Calu3 (cell line): ENCODE measurements at regions not wholly inside any gene's neighbourhood (a gene's known extent, or its start where the extent isn't known, plus 50 kb on each side); places are given as distances from the start of the nearest gene placed in this dataset.

ENCODE experiments used
- BruUV-seq: library from RNA; stranded (reverse); fragments of 400-500 nt; replicated peaks from 2 replicates; lab custom pipeline; 2021; lab: Mats Ljungman, UMichigan
- CTCF ChIA-PET: fragments of 300-600 bp; sonication (Branson Sonifier 250); formaldehyde crosslinking; loops from one replicate; lab custom pipeline; 2022; ENCODE audit warnings: antibody characterized with exemption; lab: Charles Lee
- DNase-seq: peaks from one replicate; pipeline ENCODE4 v3.0.0; 2022
- H3K27ac Mint-ChIP-seq: one replicate; pipeline ENCODE4 v1.8.0; 2022; ENCODE audit warnings: mixed read lengths; ENCODE audit not compliant: unreplicated experiment
- H3K27me3 Mint-ChIP-seq: one replicate; pipeline ENCODE4 v1.8.0; 2022; ENCODE audit warnings: mixed read lengths; ENCODE audit not compliant: unreplicated experiment
- H3K36me3 Mint-ChIP-seq: one replicate; pipeline ENCODE4 v1.8.0; 2022; ENCODE audit warnings: mild to moderate bottlenecking, moderate library complexity, mixed read lengths; ENCODE audit not compliant: insufficient read depth, unreplicated experiment
- H3K4me1 Mint-ChIP-seq: one replicate; pipeline ENCODE4 v1.8.0; 2022; ENCODE audit warnings: mild to moderate bottlenecking, low read depth, mixed read lengths; ENCODE audit not compliant: unreplicated experiment
- H3K4me3 Mint-ChIP-seq: one replicate; pipeline ENCODE4 v1.8.0; 2022; ENCODE audit warnings: mild to moderate bottlenecking, low read depth, moderate library complexity, mixed read lengths; ENCODE audit not compliant: unreplicated experiment
- H3K9me3 Mint-ChIP-seq: one replicate; pipeline ENCODE4 v1.8.0; 2022; ENCODE audit warnings: low read depth, mixed read lengths; ENCODE audit not compliant: unreplicated experiment
- intact Hi-C: fragments of 100-400 bp; cut with micrococcal nuclease; formaldehyde crosslinking; loops from one replicate; pipeline ENCODE4 v1.10.0; 2022; ENCODE audit not compliant: unreplicated experiment
- TF ChIP-seq, protein P1 (sequence below): fragments of 200-600 bp; IDR thresholded peaks from one replicate; pipeline ENCODE4 v1.8.0; 2022; ENCODE audit warnings: antibody characterized with exemption; ENCODE audit not compliant: unreplicated experiment

DNA sequence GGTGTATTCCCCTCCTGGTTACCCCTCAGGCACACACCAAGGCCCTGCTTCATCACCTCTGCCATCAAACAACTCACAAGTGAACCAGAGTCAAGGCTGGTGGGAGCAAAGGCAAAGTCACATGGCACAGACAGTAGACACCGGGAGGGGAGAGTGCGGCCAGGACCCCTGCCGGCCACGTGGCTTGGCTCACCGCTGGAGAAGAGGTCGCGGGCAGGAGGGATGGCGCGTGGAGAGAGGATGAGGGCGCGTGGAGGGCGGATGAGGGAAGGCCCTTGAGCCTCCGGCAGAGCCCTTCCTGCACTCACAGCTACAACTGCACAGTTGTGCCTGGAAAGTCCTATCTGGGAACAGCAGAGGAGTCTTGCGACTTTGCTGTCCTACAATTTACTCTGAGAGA is 104.2 kb upstream of the ADRA2C start:
- intact Hi-C loops: no loop called here
- no peak for DNase-seq
- H3K27me3 Mint-ChIP-seq: peaks cover 25% of the 10 kb centered on the region
- BruUV-seq: no TSS peak
- TF ChIP-seq, protein P1, sequence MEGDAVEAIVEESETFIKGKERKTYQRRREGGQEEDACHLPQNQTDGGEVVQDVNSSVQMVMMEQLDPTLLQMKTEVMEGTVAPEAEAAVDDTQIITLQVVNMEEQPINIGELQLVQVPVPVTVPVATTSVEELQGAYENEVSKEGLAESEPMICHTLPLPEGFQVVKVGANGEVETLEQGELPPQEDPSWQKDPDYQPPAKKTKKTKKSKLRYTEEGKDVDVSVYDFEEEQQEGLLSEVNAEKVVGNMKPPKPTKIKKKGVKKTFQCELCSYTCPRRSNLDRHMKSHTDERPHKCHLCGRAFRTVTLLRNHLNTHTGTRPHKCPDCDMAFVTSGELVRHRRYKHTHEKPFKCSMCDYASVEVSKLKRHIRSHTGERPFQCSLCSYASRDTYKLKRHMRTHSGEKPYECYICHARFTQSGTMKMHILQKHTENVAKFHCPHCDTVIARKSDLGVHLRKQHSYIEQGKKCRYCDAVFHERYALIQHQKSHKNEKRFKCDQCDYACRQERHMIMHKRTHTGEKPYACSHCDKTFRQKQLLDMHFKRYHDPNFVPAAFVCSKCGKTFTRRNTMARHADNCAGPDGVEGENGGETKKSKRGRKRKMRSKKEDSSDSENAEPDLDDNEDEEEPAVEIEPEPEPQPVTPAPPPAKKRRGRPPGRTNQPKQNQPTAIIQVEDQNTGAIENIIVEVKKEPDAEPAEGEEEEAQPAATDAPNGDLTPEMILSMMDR: no peak
- CTCF ChIA-PET: no interaction called here
- no peak overlapping the region for H3K27ac Mint-ChIP-seq
- no peaks in the 10 kb centered on the region for H3K9me3 Mint-ChIP-seq
- H3K4me1 Mint-ChIP-seq: no peaks in the 10 kb centered on the region
- H3K36me3 Mint-ChIP-seq: no peaks in the 10 kb centered on the region
- no peak overlapping the region for H3K4me3 Mint-ChIP-seq

DNA sequence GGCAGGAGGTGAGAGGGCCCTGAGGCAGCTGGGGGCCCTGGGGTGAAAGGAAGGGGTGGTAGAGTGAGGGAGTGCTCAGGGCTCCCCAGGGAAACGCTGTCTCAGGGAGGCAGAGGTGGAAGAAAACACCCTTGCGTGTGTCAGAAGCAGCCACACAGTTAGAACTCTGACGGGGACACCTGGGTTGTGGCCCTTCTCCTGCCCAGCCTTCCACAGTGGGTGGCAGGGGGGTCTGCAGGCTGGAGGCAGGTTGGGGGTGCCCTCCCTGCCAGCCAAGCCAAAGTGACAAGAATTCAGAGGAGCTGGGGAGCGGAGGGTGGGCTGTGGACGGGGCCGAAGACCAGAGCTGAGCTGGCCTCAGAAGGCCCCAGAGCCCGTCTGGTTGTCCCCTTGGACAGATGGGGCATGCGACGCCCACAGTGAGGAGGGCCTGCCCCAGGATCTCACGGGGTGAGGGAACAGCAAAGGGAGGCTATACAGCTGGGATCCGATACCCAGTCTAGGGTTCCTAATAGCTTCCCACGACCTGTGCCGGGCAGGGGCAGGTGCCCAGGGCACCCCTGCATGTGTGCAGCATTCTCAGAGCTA is 105.2 kb upstream of the ADRA2C start:
- Mint-ChIP-seq H3K27me3 (peaks cover 18% of the 10 kb centered on the region), H3K4me3 (no peak overlapping the region), H3K36me3 (no peaks in the 10 kb centered on the region), H3K9me3 (no peaks in the 10 kb centered on the region), H3K4me1 (no peaks in the 10 kb centered on the region), H3K27ac (no peak overlapping the region)
- no peak for DNase-seq
- CTCF ChIA-PET: interaction anchor here (0.6 kb wide), 1 partner anchor 15 kb away, joined by 5 read pairs; no protein-coding TSS in a partner anchor
- intact Hi-C loops: no loop called here
- BruUV-seq: no TSS peak
- TF ChIP-seq, protein P1: no peak

DNA sequence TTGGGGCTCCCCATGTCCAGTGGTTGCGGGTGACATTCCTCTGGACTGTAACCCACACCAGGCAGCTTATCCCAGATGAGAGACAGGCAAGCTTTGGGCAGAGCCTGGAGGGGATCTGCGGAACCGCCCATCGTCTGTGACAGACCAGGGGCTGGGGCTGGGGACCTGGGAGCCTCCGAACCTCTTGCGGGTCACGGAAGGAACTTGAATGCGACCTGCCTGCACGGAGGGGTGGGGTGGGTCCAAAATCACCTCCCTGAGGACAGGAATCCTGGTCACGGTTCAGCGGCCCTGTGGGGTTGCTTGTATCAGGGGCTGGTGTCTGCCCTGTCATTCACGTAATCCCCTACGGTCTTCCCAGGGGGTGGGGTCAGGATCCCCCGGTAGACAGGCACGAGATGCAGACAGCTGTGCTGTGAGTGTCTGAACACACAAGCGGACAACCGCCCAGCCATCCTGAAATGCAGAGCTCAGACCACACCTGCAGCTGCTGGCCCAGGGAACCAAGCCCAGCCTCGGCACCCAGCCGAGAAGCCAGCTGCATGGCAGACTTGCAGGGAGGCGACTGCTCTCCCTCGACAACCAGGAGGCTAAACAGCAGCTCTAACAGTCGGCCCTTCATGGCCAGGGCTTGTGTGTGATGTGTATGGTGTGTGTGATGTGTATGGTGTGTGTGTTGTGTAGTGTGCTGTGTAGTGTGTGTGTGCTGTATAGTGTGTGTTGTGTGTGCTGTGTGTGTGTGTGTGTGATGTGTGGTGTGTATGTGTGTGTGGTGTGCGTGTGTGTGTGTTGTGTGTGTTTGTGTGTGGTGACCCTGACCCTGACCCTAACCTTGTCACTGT is 105.9 kb upstream of the ADRA2C start:
- CTCF ChIA-PET: no interaction called here
- no peaks in the 10 kb centered on the region for H3K9me3 Mint-ChIP-seq
- no TSS peak for BruUV-seq
- DNase-seq: no peak
- H3K4me3 Mint-ChIP-seq: no peak overlapping the region
- peaks cover 11% of the 10 kb centered on the region for H3K27me3 Mint-ChIP-seq
- H3K36me3 Mint-ChIP-seq: no peaks in the 10 kb centered on the region
- no peaks in the 10 kb centered on the region for H3K4me1 Mint-ChIP-seq
- TF ChIP-seq, protein P1: no peak
- H3K27ac Mint-ChIP-seq: no peak overlapping the region
- intact Hi-C loops: no loop called here

- no TSS peak for BruUV-seq
- Mint-ChIP-seq H3K9me3 (no peaks in the 10 kb centered on the region), H3K4me1 (no peaks in the 10 kb centered on the region), H3K27ac (no peak overlapping the region), H3K27me3 (no peaks in the 10 kb centered on the region), H3K36me3 (no peaks in the 10 kb centered on the region), H3K4me3 (no peak overlapping the region)
- no peak for DNase-seq
- CTCF ChIA-PET: no interaction called here
- intact Hi-C loops: no loop called here
- TF ChIP-seq, protein P1: no peak
These were observed 107.1 kb upstream of the ADRA2C start for GRCh38 chr4:3659131-3659530.
